ENCODE measurements at regions not wholly inside any gene's neighbourhood (a gene's known extent, or its start where the extent isn't known, plus 50 kb on each side); places are given as distances from the start of the nearest gene placed in this dataset.
A peak's percentile ranks its signal among the peaks of the same experiment; 100 is the strongest.
"Not testable (repeated sequence)": the region's sequence is repeated elsewhere in the genome, so short reads cannot be mapped to it uniquely, and the experiment has no call there.

DNA sequence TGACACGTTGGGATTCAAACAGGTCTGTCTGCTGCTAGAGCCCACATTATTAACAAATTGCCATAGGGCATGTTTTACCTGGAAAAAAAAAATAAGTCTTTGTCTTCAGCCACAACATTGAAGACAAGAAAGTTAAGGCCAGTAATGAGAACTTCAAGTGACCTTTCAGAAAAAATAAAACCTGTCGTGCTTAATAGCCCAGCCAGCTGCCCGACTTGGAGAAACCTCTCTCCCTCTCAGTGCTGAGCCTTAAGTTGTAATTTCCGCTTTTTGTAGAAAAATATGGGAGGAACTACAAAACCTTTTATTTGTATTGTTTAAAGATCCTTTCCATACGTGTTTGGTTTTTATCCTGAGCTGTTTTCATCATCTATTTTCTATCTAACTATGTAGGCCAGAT, 454.3 kb upstream of the SLITRK6 start:
- not testable (repeated sequence) for DNase-seq (ENCODE audit: low read depth, low spot score)

DNA sequence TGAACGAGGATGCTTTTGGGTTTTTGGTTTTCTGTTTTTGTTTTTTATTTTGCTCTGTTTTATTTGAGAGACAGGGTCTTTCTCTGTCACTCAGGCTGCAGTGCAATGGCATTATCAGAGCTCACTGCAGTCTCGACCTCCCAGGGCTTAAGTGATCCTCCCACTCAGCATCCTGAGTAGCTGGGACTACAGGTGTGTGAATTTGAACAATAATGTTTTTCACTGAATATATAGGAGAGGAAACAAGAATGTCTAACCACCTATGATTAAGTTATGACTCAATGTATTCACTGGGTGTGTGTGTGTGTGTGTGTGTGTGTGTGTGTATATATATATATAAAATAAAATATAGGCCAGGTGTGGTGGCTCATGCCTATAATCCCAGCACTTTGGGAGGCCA, 456.6 kb upstream of the SLITRK6 start:
- DNase-seq (ENCODE audit: low read depth, low spot score): not testable (repeated sequence)

DNA sequence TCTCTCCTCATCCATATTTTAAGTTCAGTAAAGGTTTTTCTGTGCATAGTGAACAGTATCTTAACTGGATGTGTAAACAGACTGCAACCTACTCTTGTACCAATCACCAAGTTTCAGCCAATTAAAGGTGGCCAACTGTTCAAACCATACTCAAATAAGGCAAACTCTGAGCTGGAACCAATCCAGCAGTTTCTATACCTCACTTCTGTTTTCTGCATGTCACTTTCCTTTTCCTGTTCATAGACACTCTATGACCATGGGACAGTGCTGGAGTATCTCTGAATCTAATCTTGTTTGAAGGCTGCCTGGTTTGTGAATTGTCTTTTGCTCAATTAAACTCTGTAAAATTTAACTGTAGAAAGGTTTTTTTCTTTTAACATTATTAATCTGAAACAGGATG, 470.3 kb upstream of the SLITRK6 start:
- no peak for DNase-seq (ENCODE audit: low read depth, low spot score)

DNA sequence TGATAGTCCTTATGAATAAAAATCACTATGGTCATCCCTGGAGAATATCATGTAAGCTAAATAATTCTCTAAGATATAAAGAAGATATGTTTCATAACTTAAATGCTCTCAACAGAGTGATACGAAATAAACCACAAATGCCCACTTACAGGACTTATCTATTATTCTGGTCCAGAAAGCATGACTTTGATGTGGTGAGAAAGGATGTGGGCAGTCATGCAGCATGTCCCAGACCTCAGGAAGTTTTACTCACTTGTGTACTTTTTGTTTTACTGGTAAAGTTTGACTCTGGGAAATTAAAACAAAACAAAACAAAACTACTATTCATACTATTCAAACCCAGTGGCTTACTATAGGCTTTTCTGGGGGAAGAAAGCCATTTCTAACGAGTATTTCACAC, 483.2 kb upstream of the SLITRK6 start:
- no peak for DNase-seq (ENCODE audit: low read depth, low spot score)

DNA sequence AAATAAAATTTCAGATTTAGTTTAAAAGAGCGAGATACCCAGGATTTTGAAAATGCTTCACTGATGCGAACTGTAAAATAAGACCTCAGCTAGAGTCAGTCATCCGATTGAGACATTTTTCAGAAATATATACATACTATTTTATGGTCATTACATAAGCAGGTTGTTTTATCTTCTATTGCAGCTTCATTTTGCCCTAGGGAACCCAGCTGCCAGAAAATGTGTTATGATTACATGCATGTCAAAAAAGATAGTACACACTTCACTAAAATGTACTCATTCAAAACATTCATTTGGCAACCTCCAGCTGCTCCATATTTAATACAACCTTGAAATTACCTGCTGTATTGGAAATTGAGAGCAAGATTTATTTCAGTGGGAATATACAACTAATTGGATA, 483.8 kb upstream of the SLITRK6 start:
- DNase-seq (ENCODE audit: low read depth, low spot score): no peak

DNA sequence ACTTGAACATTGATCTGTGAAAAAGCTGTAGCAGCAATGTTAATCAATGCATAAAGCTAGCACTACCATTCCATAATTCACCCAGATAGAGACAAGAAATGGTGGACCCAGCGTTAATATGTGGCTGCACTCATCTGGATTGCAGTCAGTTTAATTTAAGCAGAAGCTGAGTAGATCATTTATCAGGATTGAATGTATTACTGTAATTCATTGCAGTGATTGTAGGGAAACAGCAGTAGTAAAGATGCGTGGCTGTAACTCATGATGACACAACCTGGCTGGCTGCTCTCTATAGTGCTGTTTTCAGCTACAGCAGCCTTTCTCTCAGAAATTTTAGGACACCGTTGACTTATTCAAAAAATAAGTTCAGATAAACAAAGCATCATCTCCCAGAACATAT, 499.5 kb upstream of the SLITRK6 start:
- no peak for DNase-seq (ENCODE audit: low read depth, low spot score)

DNA sequence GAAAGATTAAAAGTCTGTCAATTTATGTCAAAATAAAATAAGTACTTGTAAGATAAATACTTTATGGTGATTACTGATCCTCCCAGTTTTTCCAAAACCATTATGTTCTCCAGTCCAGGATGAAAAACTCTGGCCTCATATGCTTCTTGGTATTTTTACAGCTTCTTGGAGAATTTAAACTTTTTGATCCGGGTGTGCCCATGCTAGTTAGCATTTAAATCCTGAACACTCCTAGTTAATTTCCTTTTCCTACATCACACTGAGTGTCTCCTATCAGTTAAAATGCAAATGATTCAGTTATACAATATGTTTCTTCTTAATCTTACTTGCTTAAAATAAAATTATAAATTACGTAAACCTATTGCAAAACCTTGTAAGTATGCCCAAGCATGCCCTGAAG, 499.9 kb upstream of the SLITRK6 start:
- no peak for DNase-seq (ENCODE audit: low read depth, low spot score)

DNA sequence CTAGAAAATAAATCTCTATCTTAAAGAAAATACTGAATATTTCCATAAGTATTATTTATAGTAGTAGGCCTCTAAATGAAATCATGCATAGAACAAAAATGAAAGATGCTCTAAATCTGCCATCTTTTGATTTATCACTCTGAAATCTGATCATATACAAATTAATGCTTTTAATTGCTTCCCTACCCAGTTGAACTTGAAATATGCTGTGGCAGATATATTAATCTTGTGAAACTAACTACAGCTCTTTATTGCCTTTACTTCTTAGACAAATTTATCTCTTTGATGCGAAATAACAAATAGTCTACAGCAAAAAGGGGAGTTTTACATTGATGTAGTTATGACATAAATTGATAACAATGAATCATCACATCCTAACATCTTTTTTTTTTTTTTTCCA, 510.7 kb upstream of the SLITRK6 start:
- DNase-seq (ENCODE audit: low read depth, low spot score): no peak

DNA sequence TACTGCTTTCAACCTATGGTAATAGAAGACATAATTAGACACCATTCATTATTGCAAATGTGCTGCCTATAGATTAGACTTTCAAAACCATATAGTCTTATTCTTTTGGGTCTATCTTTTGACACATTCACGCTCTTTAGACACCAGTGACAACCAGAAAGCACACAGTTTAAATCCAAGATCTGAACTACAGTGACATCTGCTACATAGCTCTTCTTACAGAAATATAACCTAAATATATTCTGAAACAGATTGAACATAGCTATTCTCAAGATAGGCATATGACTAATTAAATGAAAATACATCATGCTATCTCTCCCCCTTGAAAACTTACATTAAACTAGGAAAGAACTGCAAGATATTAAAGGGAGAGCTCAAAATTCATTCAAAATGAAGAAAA, 514.2 kb upstream of the SLITRK6 start:
- DNase-seq (ENCODE audit: low read depth, low spot score): no peak

DNA sequence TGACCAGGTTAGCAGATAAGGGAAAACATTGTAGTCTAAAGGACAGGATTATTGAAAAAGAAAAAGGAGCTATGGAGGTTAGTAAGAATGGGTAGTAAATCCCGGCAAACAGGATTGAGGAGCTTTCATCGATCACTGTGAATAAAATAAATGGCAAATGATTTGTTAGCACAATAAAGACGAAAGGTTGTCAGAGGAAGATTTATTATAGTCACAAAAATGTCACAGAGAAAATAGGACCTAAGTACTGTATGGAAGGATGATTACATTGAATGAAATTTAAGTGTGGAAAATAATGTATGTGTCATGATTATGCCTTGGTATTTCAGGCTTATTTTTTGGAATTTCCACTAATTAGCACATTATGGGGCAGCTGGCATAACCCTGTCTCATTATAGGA, 519.2 kb upstream of the SLITRK6 start:
- DNase-seq (ENCODE audit: low read depth, low spot score): no peak

DNA sequence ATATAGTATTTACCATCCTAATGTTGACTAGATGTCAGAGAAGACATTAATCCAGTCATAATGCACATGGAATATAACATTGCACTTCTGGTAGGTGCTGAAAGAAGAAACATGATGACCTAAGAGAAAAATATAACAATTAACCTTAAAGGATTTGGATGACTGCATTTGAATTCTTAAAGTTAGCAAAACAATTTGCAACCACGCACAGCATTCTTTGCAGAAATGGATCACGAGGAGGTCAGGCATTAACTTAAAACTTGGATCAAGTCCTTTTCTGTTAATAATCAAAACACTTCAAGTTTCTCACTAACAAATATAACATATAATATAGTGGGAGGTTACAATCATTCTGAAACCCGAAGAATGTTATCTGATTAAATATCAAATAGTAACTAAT, 525.0 kb upstream of the SLITRK6 start:
- DNase-seq (ENCODE audit: low read depth, low spot score): no peak

DNA sequence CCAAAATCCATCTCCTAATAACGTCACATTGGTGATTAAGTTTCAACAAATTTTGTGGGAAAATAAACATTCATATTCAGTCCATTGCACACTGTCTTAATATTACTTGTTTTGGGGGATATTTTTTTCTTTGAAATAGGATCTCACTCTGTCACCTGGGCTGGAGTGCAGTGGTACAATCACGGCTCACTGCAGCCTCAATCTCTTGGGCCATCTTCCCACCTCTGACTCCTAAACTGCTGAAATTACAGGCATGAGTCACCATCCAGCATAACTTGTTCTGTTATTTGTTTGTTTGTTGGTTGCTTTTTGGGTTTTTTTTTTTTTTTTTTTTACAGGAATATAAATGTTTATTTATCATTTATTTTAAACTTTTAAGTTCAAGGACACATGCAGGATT, 556.1 kb upstream of the SLITRK6 start:
- DNase-seq (ENCODE audit: low read depth, low spot score): no peak

DNA sequence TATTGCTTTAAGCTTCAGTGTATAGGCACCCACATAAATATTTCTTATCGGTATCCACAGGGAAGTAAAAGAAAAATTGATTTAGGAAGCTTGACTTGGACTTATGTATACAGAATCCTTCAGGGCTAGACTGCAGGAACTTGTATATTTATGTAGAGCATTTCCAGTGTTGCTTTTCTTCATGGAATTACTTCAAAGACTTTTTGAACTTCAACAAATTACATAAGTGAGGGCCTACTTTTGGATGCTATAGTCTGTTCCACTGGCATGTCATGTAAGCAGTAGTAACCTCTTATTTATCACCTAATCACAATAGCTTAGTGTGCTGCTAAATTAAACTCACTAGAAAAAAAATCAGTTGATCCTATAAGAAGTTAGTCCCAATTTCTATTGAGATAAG, 557.9 kb upstream of the SLITRK6 start:
- DNase-seq (ENCODE audit: low read depth, low spot score): no peak

DNA sequence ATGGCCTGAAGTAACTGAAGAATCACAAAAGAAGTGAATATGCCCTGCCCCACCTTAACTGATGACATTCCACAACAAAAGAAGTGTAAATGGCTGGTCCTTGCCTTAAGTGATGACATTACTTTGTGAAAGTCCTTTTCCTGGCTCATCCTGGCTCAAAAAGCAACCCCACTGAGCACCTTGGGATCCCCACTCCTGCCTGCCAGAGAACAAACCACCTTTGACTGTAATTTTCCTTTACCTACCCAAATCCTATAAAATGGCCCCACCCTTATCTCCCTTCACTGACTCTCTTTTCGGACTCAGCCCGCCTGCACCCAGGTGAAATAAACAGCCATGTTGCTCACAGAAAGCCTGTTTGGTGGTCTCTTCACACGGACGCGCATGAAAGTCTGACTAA, 564.5 kb upstream of the SLITRK6 start:
- DNase-seq (ENCODE audit: low read depth, low spot score): not testable (repeated sequence)

DNA sequence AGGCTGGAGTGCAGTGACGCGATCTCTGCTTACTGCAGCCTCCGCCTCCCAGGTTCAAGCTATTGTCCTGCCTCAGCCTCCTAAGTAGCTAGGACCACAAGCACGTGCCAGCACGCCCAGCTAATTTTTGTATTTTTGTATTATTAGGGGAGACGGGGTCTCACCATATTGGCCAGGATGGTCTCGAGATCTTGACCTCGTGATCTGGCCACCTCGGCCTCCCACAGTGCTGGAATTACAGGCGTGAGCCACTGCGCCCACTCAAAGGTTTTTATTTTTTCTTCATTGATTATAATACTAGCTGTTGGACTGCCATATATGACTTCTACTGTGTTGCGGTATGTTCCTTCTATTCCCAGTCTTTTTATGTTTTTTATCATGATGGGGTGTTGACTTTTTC, 569.7 kb upstream of the SLITRK6 start:
- no peak for DNase-seq (ENCODE audit: low read depth, low spot score)

DNA sequence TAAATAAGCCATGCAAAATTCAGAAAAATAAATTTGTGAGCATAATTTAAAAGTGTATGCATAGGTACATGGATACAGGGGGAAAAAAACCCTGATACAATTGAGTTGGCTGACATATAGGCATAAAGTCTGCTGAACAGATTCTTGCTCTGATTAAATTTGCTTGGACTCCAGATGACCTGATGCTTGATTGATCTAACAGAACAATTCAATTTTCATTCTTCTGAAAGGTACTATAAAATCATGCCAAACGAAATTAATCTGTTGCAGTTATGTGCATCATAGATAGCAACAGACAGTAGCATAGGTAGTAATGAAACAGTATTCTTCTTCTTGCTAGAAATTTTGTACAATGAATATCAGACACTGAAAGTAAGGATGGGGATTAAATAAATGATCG, 578.2 kb upstream of the SLITRK6 start:
- DNase-seq (ENCODE audit: low read depth, low spot score): no peak

DNA sequence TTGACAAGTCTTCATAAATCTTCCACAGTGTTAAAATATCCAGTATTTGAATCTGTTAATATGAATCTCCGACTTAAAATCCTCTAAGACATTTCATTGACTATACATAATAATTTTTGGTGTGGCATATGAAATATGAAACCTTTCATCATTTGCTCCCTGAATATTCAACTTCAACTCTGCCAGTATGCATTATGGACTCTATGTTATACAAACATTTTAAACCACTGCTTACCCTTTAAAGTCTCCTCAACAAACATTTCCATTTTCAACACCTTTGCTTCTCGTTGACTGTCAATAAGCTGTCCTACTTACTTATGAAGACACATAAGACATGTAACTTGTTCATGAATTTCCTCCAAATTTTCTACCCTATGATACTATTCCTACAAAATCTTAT, 579.4 kb upstream of the SLITRK6 start:
- no peak for DNase-seq (ENCODE audit: low read depth, low spot score)

DNA sequence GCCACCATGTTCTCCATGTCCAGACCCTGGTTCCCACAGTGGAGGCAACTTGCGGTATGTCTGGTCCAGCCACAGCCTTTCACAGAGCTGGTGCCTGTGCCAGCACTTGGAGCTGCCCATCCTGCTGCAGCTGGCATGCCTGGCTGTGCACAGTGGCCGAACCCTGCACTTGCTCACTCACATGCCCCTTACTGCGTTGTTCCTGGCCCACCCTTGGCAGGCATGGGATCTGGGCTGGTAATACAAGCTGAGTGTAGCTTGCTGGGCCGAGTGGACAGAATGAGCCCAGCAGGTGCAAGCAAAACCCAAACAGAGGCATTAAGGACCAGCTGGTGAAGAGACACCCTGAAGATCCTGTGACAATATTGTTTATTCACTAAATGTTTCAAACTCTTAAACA, 583.9 kb upstream of the SLITRK6 start:
- no peak for DNase-seq (ENCODE audit: low read depth, low spot score)

DNA sequence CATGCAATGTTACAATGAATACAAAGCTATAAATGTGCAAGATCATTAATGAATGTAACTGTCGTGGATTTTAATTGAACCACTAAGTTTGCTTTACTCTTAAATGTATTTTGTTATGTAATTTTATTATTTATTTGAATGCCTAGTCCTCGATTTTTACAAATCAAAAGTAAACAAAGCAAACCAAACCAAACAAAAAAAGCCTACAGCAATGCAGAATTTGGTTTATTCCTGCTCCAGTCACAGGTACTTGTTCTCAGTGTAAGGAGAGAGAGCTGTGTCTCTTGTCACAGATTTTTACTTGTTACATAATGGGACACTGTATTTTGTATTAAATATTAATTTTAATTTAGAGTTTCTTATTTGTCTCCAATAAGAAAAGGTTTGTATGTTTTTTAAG, 584.3 kb upstream of the SLITRK6 start:
- DNase-seq (ENCODE audit: low read depth, low spot score): no peak

DNA sequence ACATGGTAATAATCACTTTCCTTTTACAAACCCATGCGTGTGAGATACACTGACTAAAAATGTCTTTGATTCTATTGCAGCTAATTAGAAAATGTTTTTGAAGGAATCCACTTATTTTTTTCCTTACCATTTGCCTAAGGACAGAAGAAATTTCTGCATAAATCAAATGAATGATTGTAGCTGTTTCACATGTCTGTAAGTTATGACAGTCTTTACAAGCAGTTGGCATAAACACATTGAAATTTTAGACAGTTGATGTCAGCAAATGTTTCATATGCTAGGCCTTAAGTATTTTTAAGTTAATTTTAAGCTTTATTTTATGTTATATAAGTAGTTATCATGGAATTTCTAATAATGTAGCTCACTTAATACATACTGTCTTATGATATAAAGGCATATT, 598.4 kb upstream of the SLITRK6 start:
- no peak for DNase-seq (ENCODE audit: low read depth, low spot score)

DNA sequence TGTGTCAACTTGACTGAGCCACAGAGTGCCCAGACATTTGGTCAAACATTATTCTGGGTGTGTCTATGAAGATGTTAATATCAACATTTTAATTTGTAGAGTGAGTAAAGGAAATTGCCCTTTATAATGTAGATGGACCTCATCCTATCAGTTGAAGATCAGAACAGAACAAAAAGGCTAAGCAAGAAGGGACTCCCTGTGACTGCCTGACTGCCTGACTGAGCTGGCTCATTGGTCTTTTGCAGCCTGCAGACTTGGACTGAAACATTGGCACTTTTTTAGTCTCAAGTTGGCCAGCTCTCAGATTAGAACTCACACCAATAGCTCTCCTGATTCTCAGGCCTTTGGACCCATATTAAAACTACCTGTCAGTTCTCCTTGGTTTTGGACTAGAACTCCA, 600.4 kb upstream of the SLITRK6 start:
- peak; percentile 6 for DNase-seq (ENCODE audit: low read depth, low spot score)

DNA sequence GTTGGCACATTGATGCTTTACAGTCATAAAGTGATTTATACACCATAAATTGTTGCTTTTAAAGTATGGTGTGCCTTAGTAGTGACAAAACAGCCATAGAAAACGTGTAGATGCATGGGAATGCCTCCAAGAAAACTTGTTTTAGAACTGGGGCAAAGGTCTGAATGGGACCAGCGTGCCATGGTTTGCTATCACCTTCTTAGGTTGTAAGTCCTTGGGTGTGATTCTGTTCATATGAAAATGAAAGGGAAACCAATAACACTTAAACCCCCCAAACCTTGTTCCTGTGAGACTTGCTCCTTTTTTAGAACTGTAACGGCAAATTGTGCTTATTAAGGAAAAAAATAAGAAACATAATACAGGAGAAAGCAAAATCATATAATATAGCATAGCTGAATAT, 603.3 kb upstream of the SLITRK6 start:
- DNase-seq (ENCODE audit: low read depth, low spot score): no peak

DNA sequence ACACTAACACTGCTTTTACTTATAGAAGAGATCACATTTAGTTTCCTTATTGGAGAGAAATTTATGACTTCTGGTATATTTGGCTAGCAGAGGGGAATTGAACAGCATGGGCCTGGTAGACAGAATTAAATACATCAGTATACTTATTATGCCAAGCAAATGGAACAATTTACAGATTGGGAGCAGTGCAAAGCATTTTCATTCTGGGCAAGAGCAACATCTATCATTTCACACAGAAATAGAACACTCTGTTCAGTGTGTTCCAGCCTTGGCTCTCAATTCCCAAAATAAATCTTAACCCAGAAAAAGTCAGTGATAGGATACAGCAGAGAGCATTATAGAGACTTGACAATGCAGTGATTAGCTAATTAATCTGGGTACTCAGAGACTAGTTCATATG, 604.0 kb upstream of the SLITRK6 start:
- no peak for DNase-seq (ENCODE audit: low read depth, low spot score)

DNA sequence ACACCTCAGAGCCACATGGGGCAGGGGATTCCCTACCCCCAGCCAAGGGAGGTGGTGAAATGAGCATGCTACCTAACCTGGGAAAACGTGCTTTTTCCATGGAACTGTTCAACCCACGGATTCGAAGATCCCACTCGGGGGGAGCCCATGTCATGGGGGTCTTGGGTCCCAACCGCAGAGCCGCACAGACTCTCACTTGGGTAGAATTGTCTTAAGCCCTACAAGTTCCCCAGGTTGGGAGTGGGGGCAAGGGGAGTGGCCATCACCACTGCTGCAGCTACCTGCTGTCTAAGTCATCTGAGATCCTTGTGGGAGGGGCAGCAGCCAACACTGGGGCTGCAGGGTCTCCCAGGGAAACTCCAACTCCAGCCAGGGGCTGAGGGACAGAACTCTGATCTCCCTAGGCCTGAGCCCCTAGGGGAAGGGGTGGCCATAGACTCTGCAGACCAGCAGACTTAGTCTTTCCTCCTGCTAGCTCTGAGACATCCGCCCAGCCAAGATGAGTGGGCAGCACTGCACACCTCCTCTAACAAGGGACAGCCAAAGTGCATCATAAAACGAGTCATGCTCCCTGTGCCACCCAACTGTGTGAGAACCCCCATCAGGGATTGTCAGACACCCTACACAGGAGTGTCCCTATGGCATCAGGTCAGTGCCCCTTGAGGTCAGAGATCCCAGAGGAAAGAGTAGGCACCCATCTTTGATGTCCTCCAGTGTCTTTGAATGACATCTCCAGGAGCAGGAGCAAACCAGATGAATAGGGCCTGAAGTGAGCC, 610.4 kb upstream of the SLITRK6 start:
- no peak for DNase-seq (ENCODE audit: low read depth, low spot score)
